DND-41 (cell line): ENCODE measurements at regions not wholly inside any gene's neighbourhood (a gene's known extent, or its start where the extent isn't known, plus 50 kb on each side); places are given as distances from the start of the nearest gene placed in this dataset.

ENCODE experiments used
- CTCF ChIP-seq: IDR thresholded peaks from 2 replicates; pipeline ENCODE4 v1.5.1; 2012; ENCODE audit warnings: borderline replicate concordance, low read length, moderate library complexity, mild to moderate bottlenecking; ENCODE audit not compliant: poor library complexity, severe bottlenecking; ENCODE audit errors: extremely low read depth
- EZH2 ChIP-seq: IDR thresholded peaks from 3 replicates; pipeline ENCODE4 v1.6.1; 2012; ENCODE audit warnings: borderline replicate concordance, low read depth, mild to moderate bottlenecking, moderate library complexity, low read length, inconsistent platforms; ENCODE audit not compliant: severe bottlenecking

- TF ChIP-seq CTCF (no peak), EZH2 (no peak)
Measured at GRCh38 chr6:105981002-105981887, 104.9 kb upstream of the PRDM1 start.
